Panc1 (cell line): ENCODE measurements at regions not wholly inside any gene's neighbourhood (a gene's known extent, or its start where the extent isn't known, plus 50 kb on each side); places are given as distances from the start of the nearest gene placed in this dataset.

ENCODE experiments used
- POLR2AphosphoS5 ChIP-seq: IDR thresholded peaks from 2 replicates; pipeline ENCODE4 v1.6.1; 2012; ENCODE audit warnings: mild to moderate bottlenecking, low read depth, low read length, moderate library complexity
- REST ChIP-seq, 2 experiments: IDR thresholded peaks; 2 replicates each; pipeline ENCODE4 v1.6.1; 2011 to 2012; ENCODE audit warnings: low read depth in 2 of 2, control low read depth in 1 of 2, low read length in 1 of 2, mild to moderate bottlenecking in 1 of 2, moderate library complexity in 1 of 2; ENCODE audit not compliant: insufficient read depth in 1 of 2
- SIN3A ChIP-seq: IDR thresholded peaks from 2 replicates; pipeline ENCODE4 v1.6.1; 2012; ENCODE audit warnings: low read depth, mild to moderate bottlenecking, low read length, moderate library complexity, borderline replicate concordance; ENCODE audit not compliant: insufficient read depth
- TCF7L2 ChIP-seq: IDR thresholded peaks from 2 replicates; pipeline ENCODE4 v1.6.1; 2011; ENCODE audit warnings: mild to moderate bottlenecking, low read depth, low read length, inconsistent platforms
- TF ChIP-seq, protein P1 (sequence below): fragments of 450-650 bp; IDR thresholded peaks from 2 replicates; pipeline ENCODE4 v1.5.1; 2017; ENCODE audit warnings: mild to moderate bottlenecking

DNA sequence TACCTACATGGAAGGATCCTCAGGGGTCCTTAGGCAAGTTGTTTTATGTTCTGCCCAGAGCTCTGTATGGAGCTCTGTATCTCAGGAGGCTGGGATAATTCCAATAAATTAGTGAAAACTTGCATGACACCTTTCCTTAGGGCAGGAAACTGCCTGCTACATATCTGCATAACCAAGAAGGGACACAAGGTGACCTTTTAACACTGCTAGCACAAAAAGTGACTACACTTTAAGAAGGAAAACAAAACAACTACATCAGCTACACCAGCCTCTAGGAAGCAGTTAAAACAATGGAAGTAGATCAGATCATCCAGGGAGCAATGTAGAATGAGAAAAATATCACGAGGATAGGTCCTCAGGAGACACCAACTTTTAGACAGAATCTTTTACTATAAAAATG lies 93.9 kb downstream of the TNFSF18 start:
- TF ChIP-seq, protein P1, sequence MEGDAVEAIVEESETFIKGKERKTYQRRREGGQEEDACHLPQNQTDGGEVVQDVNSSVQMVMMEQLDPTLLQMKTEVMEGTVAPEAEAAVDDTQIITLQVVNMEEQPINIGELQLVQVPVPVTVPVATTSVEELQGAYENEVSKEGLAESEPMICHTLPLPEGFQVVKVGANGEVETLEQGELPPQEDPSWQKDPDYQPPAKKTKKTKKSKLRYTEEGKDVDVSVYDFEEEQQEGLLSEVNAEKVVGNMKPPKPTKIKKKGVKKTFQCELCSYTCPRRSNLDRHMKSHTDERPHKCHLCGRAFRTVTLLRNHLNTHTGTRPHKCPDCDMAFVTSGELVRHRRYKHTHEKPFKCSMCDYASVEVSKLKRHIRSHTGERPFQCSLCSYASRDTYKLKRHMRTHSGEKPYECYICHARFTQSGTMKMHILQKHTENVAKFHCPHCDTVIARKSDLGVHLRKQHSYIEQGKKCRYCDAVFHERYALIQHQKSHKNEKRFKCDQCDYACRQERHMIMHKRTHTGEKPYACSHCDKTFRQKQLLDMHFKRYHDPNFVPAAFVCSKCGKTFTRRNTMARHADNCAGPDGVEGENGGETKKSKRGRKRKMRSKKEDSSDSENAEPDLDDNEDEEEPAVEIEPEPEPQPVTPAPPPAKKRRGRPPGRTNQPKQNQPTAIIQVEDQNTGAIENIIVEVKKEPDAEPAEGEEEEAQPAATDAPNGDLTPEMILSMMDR = no peak
- TF ChIP-seq POLR2AphosphoS5 = no peak
- no peak for TF ChIP-seq SIN3A
- no peak for TF ChIP-seq REST (IDR thresholded peaks at IDR 0.05; ENCODE audit: insufficient read depth in 1 of 2, low read depth in 2 of 2, low read length in 1 of 2)
- no peak for TF ChIP-seq TCF7L2
